ENCODE measurements at regions not wholly inside any gene's neighbourhood (a gene's known extent, or its start where the extent isn't known, plus 50 kb on each side); places are given as distances from the start of the nearest gene placed in this dataset.

DNA sequence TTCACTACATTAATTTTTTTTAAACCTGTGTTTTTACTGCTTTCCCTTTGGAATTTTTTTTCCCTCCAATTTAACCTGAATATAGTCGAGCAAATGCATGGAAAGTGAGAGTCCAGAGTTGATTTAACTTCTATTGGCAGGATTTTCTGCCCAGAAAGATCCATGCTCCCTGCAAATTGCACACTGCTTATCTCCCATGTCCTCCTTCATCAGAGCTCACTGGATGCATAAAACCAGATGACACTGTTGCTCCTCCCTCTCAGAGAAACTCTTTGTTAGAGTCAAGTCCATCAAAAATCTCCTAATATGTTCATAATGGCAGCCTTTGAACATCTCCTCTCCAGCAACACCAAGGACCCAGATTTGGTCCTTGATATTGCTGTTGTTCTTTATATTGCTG is 297.0 kb upstream of the SLC24A2 start:
- no peak overlapping the region for H3K4me3 ChIP-seq (ENCODE audit: low read length)
- no peak for TF ChIP-seq ZNF274 (IDR thresholded peaks at IDR 0.05; ENCODE audit: low read depth, low read length)

GRCh38 chr9:20084125-20084524 is 295.3 kb upstream of the SLC24A2 start:
- TF ChIP-seq ZNF274 (IDR thresholded peaks at IDR 0.05; ENCODE audit: low read depth, low read length): no peak
- H3K4me3 ChIP-seq (ENCODE audit: low read length): no peak overlapping the region

- no peak overlapping the region for H3K4me3 ChIP-seq (ENCODE audit: low read length)
- TF ChIP-seq ZNF274 (IDR thresholded peaks at IDR 0.05; ENCODE audit: low read depth, low read length): no peak
Observed at GRCh38 chr9:20083390-20083789, 294.6 kb upstream of the SLC24A2 start.

DNA sequence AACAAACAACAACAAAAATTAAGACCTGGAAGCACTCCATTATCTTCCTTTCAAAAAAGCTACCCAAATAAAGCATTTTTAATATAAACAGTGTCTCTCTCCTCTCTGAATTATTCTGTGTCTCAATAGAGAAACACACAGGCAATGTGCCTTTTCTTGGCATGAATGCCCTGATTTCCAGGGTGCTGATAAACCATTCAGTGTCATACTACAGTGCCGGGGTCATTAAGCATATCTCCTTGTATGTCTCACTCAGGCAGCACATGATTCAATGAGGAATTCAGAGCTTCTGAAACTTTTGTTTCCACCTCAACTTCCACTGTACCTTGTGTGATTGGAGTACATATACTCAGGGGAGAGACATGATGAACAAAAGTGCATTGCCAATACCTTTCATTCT is 294.0 kb upstream of the SLC24A2 start:
- no peak overlapping the region for H3K4me3 ChIP-seq (ENCODE audit: low read length)
- TF ChIP-seq ZNF274 (IDR thresholded peaks at IDR 0.05; ENCODE audit: low read depth, low read length): no peak

- TF ChIP-seq ZNF274 (IDR thresholded peaks at IDR 0.05; ENCODE audit: low read depth, low read length): no peak
- H3K4me3 ChIP-seq (ENCODE audit: low read length): no peak overlapping the region
Observed at GRCh38 chr9:20082406-20082805, 293.6 kb upstream of the SLC24A2 start.

- no peak overlapping the region for H3K4me3 ChIP-seq (ENCODE audit: low read length)
- TF ChIP-seq ZNF274 (IDR thresholded peaks at IDR 0.05; ENCODE audit: low read depth, low read length): no peak
Observed at GRCh38 chr9:20078246-20078645, 289.4 kb upstream of the SLC24A2 start.

- TF ChIP-seq ZNF274 (IDR thresholded peaks at IDR 0.05; ENCODE audit: low read depth, low read length): no peak
- H3K4me3 ChIP-seq (ENCODE audit: low read length): no peak overlapping the region
Observed at GRCh38 chr9:20074291-20074690, 285.5 kb upstream of the SLC24A2 start.

- H3K4me3 ChIP-seq (ENCODE audit: low read length): no peak overlapping the region
- no peak for TF ChIP-seq ZNF274 (IDR thresholded peaks at IDR 0.05; ENCODE audit: low read depth, low read length)
Observed at GRCh38 chr9:20070336-20070735, 281.5 kb upstream of the SLC24A2 start.

DNA sequence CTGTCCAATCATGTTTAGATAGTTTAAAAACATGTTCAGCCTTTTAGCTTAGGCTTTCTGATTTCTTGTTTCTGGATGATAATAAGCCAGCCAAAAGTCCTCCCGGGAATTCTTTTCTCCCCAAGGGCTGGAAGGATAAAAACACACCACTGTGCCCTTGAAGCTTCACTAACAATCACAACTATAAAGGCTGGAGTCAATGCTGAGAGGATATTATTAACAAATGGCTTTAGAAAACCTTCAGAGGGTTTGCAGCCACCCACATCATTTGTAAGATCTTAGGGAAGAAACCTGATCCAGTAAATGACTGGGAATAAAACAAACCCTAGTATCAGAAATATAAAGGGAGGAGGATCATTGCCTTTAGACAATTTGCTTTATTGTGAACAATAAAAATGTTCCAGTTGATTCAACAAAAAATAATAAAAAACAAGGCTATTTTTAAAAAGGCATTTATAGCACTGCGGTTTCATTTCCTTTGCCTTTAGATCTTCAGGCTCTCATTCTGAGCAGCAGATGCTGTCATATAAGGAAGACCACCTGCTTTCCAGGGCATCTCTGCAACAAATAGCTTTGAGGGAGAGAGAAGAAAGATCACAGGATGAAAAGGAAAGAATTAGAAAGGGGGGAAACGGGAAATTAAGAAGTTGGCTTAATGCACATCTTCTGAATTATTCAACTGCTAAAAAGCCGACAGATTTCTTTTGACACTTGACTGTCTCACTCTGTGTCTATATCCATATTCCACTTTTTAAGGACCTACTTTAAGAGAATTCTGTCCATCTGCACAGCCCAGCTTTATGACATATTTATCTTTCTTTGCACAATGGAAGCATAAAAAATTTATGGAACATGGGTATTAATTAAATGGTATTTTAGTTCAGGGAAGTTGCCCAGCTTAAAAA is 277.2 kb upstream of the SLC24A2 start:
- H3K4me3 ChIP-seq (ENCODE audit: low read length): no peak overlapping the region
- TF ChIP-seq ZNF274 (IDR thresholded peaks at IDR 0.05; ENCODE audit: low read depth, low read length): no peak

GRCh38 chr9:20065046-20065445 is 276.2 kb upstream of the SLC24A2 start:
- H3K4me3 ChIP-seq (ENCODE audit: low read length): no peak overlapping the region
- no peak for TF ChIP-seq ZNF274 (IDR thresholded peaks at IDR 0.05; ENCODE audit: low read depth, low read length)

DNA sequence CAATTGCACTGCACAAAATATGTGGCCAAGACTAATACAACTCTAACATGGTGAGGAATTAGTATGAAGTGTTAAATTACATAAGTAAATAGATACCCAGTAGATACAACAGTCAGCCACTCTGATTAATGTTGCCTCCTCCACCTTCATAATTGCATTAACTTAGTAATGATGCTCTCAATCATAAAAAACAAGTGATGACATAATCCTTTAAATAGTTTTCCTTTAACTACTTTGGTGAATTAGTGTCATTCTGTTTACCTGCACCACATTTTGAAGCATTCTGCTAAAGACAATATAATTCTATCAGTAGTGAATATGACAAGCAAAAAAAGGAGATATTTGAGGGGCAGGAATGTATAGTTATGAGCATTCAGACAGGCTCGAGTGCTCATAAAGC is 265.9 kb upstream of the SLC24A2 start:
- H3K4me3 ChIP-seq (ENCODE audit: low read length): no peak overlapping the region
- no peak for TF ChIP-seq ZNF274 (IDR thresholded peaks at IDR 0.05; ENCODE audit: low read depth, low read length)

- TF ChIP-seq ZNF274 (IDR thresholded peaks at IDR 0.05; ENCODE audit: low read depth, low read length): no peak
- no peak overlapping the region for H3K4me3 ChIP-seq (ENCODE audit: low read length)
Observed at GRCh38 chr9:20048985-20049384, 260.1 kb upstream of the SLC24A2 start.

- TF ChIP-seq ZNF274 (IDR thresholded peaks at IDR 0.05; ENCODE audit: low read depth, low read length): no peak
- no peak overlapping the region for H3K4me3 ChIP-seq (ENCODE audit: low read length)
Observed at GRCh38 chr9:20048437-20048836, 259.6 kb upstream of the SLC24A2 start.

DNA sequence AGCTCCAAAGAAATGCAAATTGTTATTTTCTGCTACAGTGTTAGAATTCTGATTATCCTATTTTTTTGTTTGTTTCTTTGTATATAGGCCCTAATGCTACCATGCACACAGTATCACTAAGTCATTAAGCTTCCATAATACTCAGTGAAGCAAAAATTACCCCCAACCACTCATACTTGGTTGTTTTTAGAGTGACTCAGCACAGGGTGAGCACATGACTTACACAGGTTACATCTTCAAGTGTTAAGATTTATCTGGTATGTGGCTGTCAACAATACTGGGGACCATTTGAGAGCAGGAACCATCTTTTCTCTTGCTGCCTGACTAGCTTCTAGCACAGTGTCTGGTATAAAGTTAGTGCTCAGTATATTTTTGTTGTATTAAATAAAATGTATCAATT is 255.8 kb upstream of the SLC24A2 start:
- no peak for TF ChIP-seq ZNF274 (IDR thresholded peaks at IDR 0.05; ENCODE audit: low read depth, low read length)
- H3K4me3 ChIP-seq (ENCODE audit: low read length): no peak overlapping the region

- no peak for TF ChIP-seq ZNF274 (IDR thresholded peaks at IDR 0.05; ENCODE audit: low read depth, low read length)
- H3K4me3 ChIP-seq (ENCODE audit: low read length): peak overlapping the region; percentile 26; the same call in 1 of the 2 replicates
Observed at GRCh38 chr9:20043461-20043860, 254.6 kb upstream of the SLC24A2 start.

- H3K4me3 ChIP-seq (ENCODE audit: low read length): peak overlapping the region; percentile 26; the same call in 1 of the 2 replicates
- no peak for TF ChIP-seq ZNF274 (IDR thresholded peaks at IDR 0.05; ENCODE audit: low read depth, low read length)
Observed at GRCh38 chr9:20043035-20043434, 254.2 kb upstream of the SLC24A2 start.
